A549 (cell line): ENCODE measurements at regions not wholly inside any gene's neighbourhood (a gene's known extent, or its start where the extent isn't known, plus 50 kb on each side); places are given as distances from the start of the nearest gene placed in this dataset.

ENCODE experiments used
- ATAC-seq, 2 experiments: fragments of 200-7000 bp in 1 of 2; fragments of >200 bp in 1 of 2; cut with Nextera tagmentation in 1 of 2; cut with Tn5 transposase in 1 of 2; 3 replicates each; pipeline versions ENCODE4 v1.8.0 to v1.9.1; 2018 to 2020; ENCODE audit warnings: mild to moderate bottlenecking in 1 of 2, moderate library complexity in 1 of 2
- CTCF ChIA-PET: fragments of 300-600 bp; sonication (Branson Sonifier 250); formaldehyde crosslinking; extraction: SDS; loops from one replicate; lab custom pipeline; 2021; ENCODE audit warnings: antibody characterized with exemption, inconsistent platforms; lab: Yijun Ruan, JAX
- POLR2A ChIA-PET: fragments of 350-600 bp; formaldehyde crosslinking; extraction: SDS; loops from one replicate; lab custom pipeline; 2021; ENCODE audit warnings: antibody characterized with exemption, inconsistent platforms; lab: Yijun Ruan, JAX
- DNase-seq, 2 experiments: peaks; one replicate each; pipeline versions ENCODE4 v3.0.0 to v3.0.0-alpha.2; 2011 to 2016; ENCODE audit warnings: low read depth in 1 of 2, low spot score in 1 of 2
- FAIRE-seq: peaks from 2 replicates; lab custom pipeline; 2011; peaks lifted over from hg19 to GRCh38; lab: Jason Lieb, UNC
- H3K27ac ChIP-seq, 2 experiments: fragments of >200 bp; sonication (Bioruptor Twin); formaldehyde crosslinking; 3 replicates each; pipeline ENCODE4 v1.5.1; 2016 to 2017
- H3K4me1 ChIP-seq: fragments of >200 bp; sonication (Bioruptor Twin); formaldehyde crosslinking; 3 replicates; pipeline ENCODE4 v1.6.1; 2016
- H3K4me2 ChIP-seq: fragments of >200 bp; sonication (Bioruptor Twin); formaldehyde crosslinking; 3 replicates; pipeline ENCODE4 v1.6.1; 2016
- H3K4me3 ChIP-seq: fragments of >200 bp; sonication (Bioruptor Twin); formaldehyde crosslinking; 3 replicates; pipeline ENCODE4 v1.5.1; 2016
- H3K9me3 ChIP-seq: fragments of >200 bp; sonication (Bioruptor Twin); formaldehyde crosslinking; 3 replicates; pipeline ENCODE4 v1.6.1; 2016
- BCL3 ChIP-seq: fragments of >200 bp; sonication (Bioruptor Twin); formaldehyde crosslinking; IDR thresholded peaks from 3 replicates; pipeline ENCODE4 v1.6.1; 2016
- CBX8 ChIP-seq: fragments of 200-600 bp; sonication (generic); IDR thresholded peaks from 2 replicates; pipeline ENCODE4 v1.6.1; 2016
- CEBPB ChIP-seq, 2 experiments: fragments of >200 bp in 1 of 2; sonication (Bioruptor Twin) in 1 of 2; formaldehyde crosslinking in 1 of 2; IDR thresholded peaks; 2 replicates each; pipeline ENCODE4 v1.6.1; 2012 to 2016
- CHD4 ChIP-seq: fragments of 200-600 bp; sonication (generic); IDR thresholded peaks from 2 replicates; pipeline ENCODE4 v1.6.1; 2016; ENCODE audit warnings: antibody characterized with exemption, mild to moderate bottlenecking, borderline replicate concordance
- E2F6 ChIP-seq: IDR thresholded peaks from 2 replicates; pipeline ENCODE4 v1.6.1; 2012; ENCODE audit warnings: low read depth, borderline replicate concordance
- EHF ChIP-seq: fragments of 250-450 bp; sonication (Bioruptor Pico); IDR thresholded peaks from 2 replicates; pipeline ENCODE4 v1.5.0; 2020; ENCODE audit warnings: mild to moderate bottlenecking
- EP300 ChIP-seq, 2 experiments: fragments of >200 bp; sonication (Bioruptor Twin); formaldehyde crosslinking; IDR thresholded peaks; 2 replicates in 1 of 2; 3 replicates in 1 of 2; pipeline ENCODE4 v1.6.1; 2016 to 2017
- ESRRA ChIP-seq: fragments of 150-350 bp; IDR thresholded peaks from 2 replicates; pipeline ENCODE4 v1.6.1; 2014; ENCODE audit warnings: mild to moderate bottlenecking, low read length, borderline replicate concordance
- FOSB ChIP-seq: fragments of 250-450 bp; sonication (Bioruptor Pico); IDR thresholded peaks from 2 replicates; pipeline ENCODE4 v1.5.0; 2020; ENCODE audit warnings: mild to moderate bottlenecking, moderate library complexity
- FOSL2 ChIP-seq, 2 experiments: fragments of 450-650 bp in 1 of 2; fragments of >200 bp in 1 of 2; sonication (Bioruptor Twin) in 1 of 2; formaldehyde crosslinking; IDR thresholded peaks; 2 replicates each; pipeline versions ENCODE4 v1.5.0 to v1.6.1; 2016 to 2020; ENCODE audit warnings: mild to moderate bottlenecking in 1 of 2, moderate library complexity in 1 of 2
- FOXS1 ChIP-seq: fragments of 250-450 bp; sonication (Bioruptor Pico); IDR thresholded peaks from 2 replicates; pipeline ENCODE4 v1.5.0; 2020; ENCODE audit warnings: mild to moderate bottlenecking, moderate library complexity
- HDAC2 ChIP-seq: fragments of 200-600 bp; sonication (generic); IDR thresholded peaks from 2 replicates; pipeline ENCODE4 v1.6.1; 2016
- HES2 ChIP-seq: fragments of >200 bp; sonication (Bioruptor Twin); formaldehyde crosslinking; IDR thresholded peaks from 2 replicates; pipeline ENCODE4 v1.6.1; 2016
- HEYL ChIP-seq: fragments of 250-450 bp; sonication (Bioruptor Pico); IDR thresholded peaks from 2 replicates; pipeline ENCODE4 v1.8.0; 2021; ENCODE audit warnings: mild to moderate bottlenecking, moderate library complexity
- HOXA7 ChIP-seq: fragments of 250-450 bp; sonication (Bioruptor Pico); IDR thresholded peaks from 2 replicates; pipeline ENCODE4 v1.5.0; 2020; ENCODE audit warnings: mild to moderate bottlenecking, moderate library complexity
- HOXB5 ChIP-seq: fragments of 250-450 bp; sonication (Bioruptor Pico); IDR thresholded peaks from 2 replicates; pipeline ENCODE4 v1.5.0; 2020; ENCODE audit warnings: mild to moderate bottlenecking, moderate library complexity
- JUN ChIP-seq, 2 experiments: fragments of >200 bp; sonication (Bioruptor Twin); formaldehyde crosslinking; IDR thresholded peaks; 2 replicates in 1 of 2; 3 replicates in 1 of 2; pipeline ENCODE4 v1.6.1; 2016 to 2017
- KDM1A ChIP-seq: fragments of 200-600 bp; sonication (generic); IDR thresholded peaks from 2 replicates; pipeline ENCODE4 v1.6.1; 2016; ENCODE audit warnings: low read depth, mild to moderate bottlenecking
- MAX ChIP-seq: IDR thresholded peaks from 2 replicates; pipeline ENCODE4 v1.6.1; 2012
- MAZ ChIP-seq: fragments of 150-350 bp; IDR thresholded peaks from 2 replicates; pipeline ENCODE4 v1.6.1; 2014; ENCODE audit warnings: antibody characterized with exemption, low read depth, low read length, borderline replicate concordance
- NPAS2 ChIP-seq: fragments of 250-450 bp; sonication (Bioruptor Pico); IDR thresholded peaks from 2 replicates; pipeline ENCODE4 v1.8.0; 2022; ENCODE audit warnings: mild to moderate bottlenecking, moderate library complexity, borderline replicate concordance
- POLR2A ChIP-seq: IDR thresholded peaks from 2 replicates; pipeline ENCODE4 v1.6.1; 2012; ENCODE audit warnings: mild to moderate bottlenecking, low read length
- RCOR1 ChIP-seq: fragments of 150-350 bp; IDR thresholded peaks from 2 replicates; pipeline ENCODE4 v1.6.1; 2014; ENCODE audit warnings: antibody characterized with exemption, low read length, low read depth
- SREBF2 ChIP-seq: fragments of 450-650 bp; IDR thresholded peaks from 2 replicates; pipeline ENCODE4 v1.6.1; 2014; ENCODE audit warnings: mild to moderate bottlenecking, moderate library complexity
- TP53 ChIP-seq: fragments of 250-450 bp; sonication (Bioruptor Pico); IDR thresholded peaks from 2 replicates; pipeline ENCODE4 v1.5.0; 2021; ENCODE audit warnings: mild to moderate bottlenecking, moderate library complexity
- ZC3H11A ChIP-seq: fragments of 450-650 bp; IDR thresholded peaks from 2 replicates; pipeline ENCODE4 v1.6.1; 2014; ENCODE audit warnings: antibody characterized with exemption, mild to moderate bottlenecking
- ZFP36 ChIP-seq: fragments of 450-650 bp; IDR thresholded peaks from 2 replicates; pipeline ENCODE4 v1.6.1; 2014; ENCODE audit warnings: borderline replicate concordance; ENCODE audit not compliant: partially characterized antibody
- WGBS: methylation state at CpG from one replicate; pipeline ENCODE4 v1.1.6; 2017; ENCODE audit errors: missing lambda C conversion rate; 5-methylcytosine and 5-hydroxymethylcytosine counted together
- TF ChIP-seq, protein P1 (sequence below): fragments of 250-450 bp; sonication (Bioruptor Pico); IDR thresholded peaks from 2 replicates; pipeline ENCODE4 v1.5.0; 2021; ENCODE audit warnings: mild to moderate bottlenecking, moderate library complexity, borderline replicate concordance

GRCh38 chr11:70841264-70841663 is 411.1 kb downstream of the SHANK2 start:
- DNase-seq (no peak), FAIRE-seq (no peak), ATAC-seq (no peak)
- Histone ChIP-seq H3K27ac (no peak overlapping the region), H3K9me3 (no peaks in the 10 kb centered on the region), H3K4me1 (no peaks in the 10 kb centered on the region), H3K4me2 (no peak overlapping the region), H3K4me3 (no peak overlapping the region)
- WGBS = 92% methylated on average over 8 of the region's 8 CpGs
- TF ChIP-seq CEBPB (IDR thresholded peaks at IDR 0.05) = no peak
- TF ChIP-seq ZFP36 = no peak
- TF ChIP-seq HES2 = no peak
- TF ChIP-seq TP53 = no peak
- no peak for TF ChIP-seq FOXS1 (CRISPR knock-in tag)
- TF ChIP-seq EP300 (IDR thresholded peaks at IDR 0.05) = no peak
- TF ChIP-seq SREBF2 = no peak
- ChIA-PET CTCF (interaction anchor here (0.6 to 1.7 kb wide), 3 partner anchors 26 to 127 kb away, joined by 3 to 4 read pairs (median 4); no protein-coding TSS in a partner anchor), POLR2A (no interaction called here)

- no peaks in the 10 kb centered on the region for H3K9me3 ChIP-seq
- no peak overlapping the region for H3K4me3 ChIP-seq
- POLR2A ChIA-PET = no interaction called here
- FAIRE-seq (no peak), ATAC-seq (no peak), DNase-seq (no peak)
- H3K4me1 ChIP-seq = no peaks in the 10 kb centered on the region
- TF ChIP-seq HOXB5 (CRISPR knock-in tag) (no peak), JUN (IDR thresholded peaks at IDR 0.05) (no peak), FOSL2 (IDR thresholded peaks at IDR 0.05) (no peak), FOSL2 (CRISPR knock-in tag; IDR thresholded peaks at IDR 0.05) (no peak), TP53 (no peak), E2F6 (no peak), NPAS2 (CRISPR knock-in tag) (no peak), ESRRA (no peak), HOXA7 (CRISPR knock-in tag) (no peak), BCL3 (no peak), RCOR1 (no peak), HEYL (no peak), MAZ (no peak), ZC3H11A (no peak), POLR2A (no peak), SREBF2 (no peak), KDM1A (no peak), EHF (no peak)
- TF ChIP-seq, protein P1, sequence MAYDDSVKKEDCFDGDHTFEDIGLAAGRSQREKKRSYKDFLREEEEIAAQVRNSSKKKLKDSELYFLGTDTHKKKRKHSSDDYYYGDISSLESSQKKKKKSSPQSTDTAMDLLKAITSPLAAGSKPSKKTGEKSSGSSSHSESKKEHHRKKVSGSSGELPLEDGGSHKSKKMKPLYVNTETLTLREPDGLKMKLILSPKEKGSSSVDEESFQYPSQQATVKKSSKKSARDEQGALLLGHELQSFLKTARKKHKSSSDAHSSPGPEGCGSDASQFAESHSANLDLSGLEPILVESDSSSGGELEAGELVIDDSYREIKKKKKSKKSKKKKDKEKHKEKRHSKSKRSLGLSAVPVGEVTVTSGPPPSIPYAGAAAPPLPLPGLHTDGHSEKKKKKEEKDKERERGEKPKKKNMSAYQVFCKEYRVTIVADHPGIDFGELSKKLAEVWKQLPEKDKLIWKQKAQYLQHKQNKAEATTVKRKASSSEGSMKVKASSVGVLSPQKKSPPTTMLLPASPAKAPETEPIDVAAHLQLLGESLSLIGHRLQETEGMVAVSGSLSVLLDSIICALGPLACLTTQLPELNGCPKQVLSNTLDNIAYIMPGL = no peak
- 72% methylated on average over 3 of the region's 6 CpGs for WGBS
- CTCF ChIA-PET = interaction anchor here (1.7 kb wide), 1 partner anchor 27 kb away, joined by 4 read pairs; no protein-coding TSS in a partner anchor
- H3K27ac ChIP-seq = no peak overlapping the region
- H3K4me2 ChIP-seq = no peak overlapping the region
Measured at GRCh38 chr11:70842256-70842655, 410.1 kb downstream of the SHANK2 start.

GRCh38 chr11:70842701-70843100 is 409.7 kb downstream of the SHANK2 start:
- FAIRE-seq (no peak), DNase-seq (no peak), ATAC-seq (no peak)
- Histone ChIP-seq H3K4me3 (no peak overlapping the region), H3K4me2 (no peak overlapping the region), H3K9me3 (no peaks in the 10 kb centered on the region), H3K27ac (no peak overlapping the region), H3K4me1 (no peaks in the 10 kb centered on the region)
- WGBS = 84% methylated on average over 13 of the region's 14 CpGs
- POLR2A ChIA-PET = no interaction called here
- CTCF ChIA-PET = interaction anchor here (1.7 kb wide), 1 partner anchor 27 kb away, joined by 4 read pairs; no protein-coding TSS in a partner anchor
- TF ChIP-seq CHD4 (no peak), BCL3 (no peak), CBX8 (no peak), MAX (no peak), ZC3H11A (no peak), FOSB (no peak), SREBF2 (no peak), HDAC2 (no peak), KDM1A (no peak)
